Transverse colon (tissue), 4 donors: ENCODE measurements at regions not wholly inside any gene's neighbourhood (a gene's known extent, or its start where the extent isn't known, plus 50 kb on each side); places are given as distances from the start of the nearest gene placed in this dataset.

Source experiments
- POLR2AphosphoS5 ChIP-seq, 3 donors: sonication (generic); formaldehyde crosslinking; IDR thresholded peaks; one replicate each; pipeline ENCODE4 v1.6.1; 2016; ENCODE audit warnings: antibody characterized with exemption in 3 of 3
- TF ChIP-seq, protein P1 (sequence below), 5 experiments: fragments of 200-600 bp in 3 of 5; fragments of 450-650 bp in 2 of 5; sonication (generic) in 3 of 5; IDR thresholded peaks; 1 replicate in 2 of 5; 2 replicates in 3 of 5; pipeline ENCODE4 v1.5.1; 2016 to 2017; ENCODE audit warnings: antibody characterized with exemption in 5 of 5, inconsistent platforms in 3 of 5, mild to moderate bottlenecking in 2 of 5, moderate library complexity in 1 of 5

GRCh38 chr9:38333047-38333446 is 59.5 kb upstream of the ALDH1B1 start:
- no peak for TF ChIP-seq POLR2AphosphoS5 (IDR thresholded peaks at IDR 0.05)
- TF ChIP-seq, protein P1, sequence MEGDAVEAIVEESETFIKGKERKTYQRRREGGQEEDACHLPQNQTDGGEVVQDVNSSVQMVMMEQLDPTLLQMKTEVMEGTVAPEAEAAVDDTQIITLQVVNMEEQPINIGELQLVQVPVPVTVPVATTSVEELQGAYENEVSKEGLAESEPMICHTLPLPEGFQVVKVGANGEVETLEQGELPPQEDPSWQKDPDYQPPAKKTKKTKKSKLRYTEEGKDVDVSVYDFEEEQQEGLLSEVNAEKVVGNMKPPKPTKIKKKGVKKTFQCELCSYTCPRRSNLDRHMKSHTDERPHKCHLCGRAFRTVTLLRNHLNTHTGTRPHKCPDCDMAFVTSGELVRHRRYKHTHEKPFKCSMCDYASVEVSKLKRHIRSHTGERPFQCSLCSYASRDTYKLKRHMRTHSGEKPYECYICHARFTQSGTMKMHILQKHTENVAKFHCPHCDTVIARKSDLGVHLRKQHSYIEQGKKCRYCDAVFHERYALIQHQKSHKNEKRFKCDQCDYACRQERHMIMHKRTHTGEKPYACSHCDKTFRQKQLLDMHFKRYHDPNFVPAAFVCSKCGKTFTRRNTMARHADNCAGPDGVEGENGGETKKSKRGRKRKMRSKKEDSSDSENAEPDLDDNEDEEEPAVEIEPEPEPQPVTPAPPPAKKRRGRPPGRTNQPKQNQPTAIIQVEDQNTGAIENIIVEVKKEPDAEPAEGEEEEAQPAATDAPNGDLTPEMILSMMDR (IDR thresholded peaks at IDR 0.05), result no peak
